Inflammatory macrophage (primary cell): ENCODE measurements at regions not wholly inside any gene's neighbourhood (a gene's known extent, or its start where the extent isn't known, plus 50 kb on each side); places are given as distances from the start of the nearest gene placed in this dataset.

Experiments used
- DNase-seq, 2 donors: peaks; one replicate each; pipeline ENCODE4 v3.0.0-alpha.2; 2020 to 2022

DNA sequence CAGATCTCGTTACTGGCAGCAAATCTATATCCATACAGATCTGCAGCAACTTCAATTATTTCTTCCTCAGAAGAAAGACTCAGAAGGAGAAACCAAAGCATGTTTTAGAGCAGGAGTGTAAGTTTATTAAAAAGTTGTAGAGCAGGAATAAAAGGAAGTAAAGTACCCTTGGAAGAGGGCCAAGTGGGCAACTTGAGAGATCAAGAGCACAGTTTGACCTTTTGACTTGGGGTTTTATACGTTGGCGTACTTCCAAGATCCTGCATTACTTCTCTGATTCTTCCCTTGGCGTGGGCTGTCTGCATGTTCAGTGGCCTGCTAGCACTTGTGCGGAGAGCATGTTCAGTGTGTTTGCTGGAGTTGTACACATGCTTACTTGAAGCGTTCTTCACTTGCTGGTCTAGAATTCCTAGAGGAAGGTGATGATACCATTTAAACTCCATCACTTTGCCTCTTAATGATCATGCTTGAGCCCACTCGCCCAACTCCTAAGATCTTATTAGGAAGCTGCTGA, 1114.7 kb upstream of the PABPC4L start:
- no peak for DNase-seq

DNA sequence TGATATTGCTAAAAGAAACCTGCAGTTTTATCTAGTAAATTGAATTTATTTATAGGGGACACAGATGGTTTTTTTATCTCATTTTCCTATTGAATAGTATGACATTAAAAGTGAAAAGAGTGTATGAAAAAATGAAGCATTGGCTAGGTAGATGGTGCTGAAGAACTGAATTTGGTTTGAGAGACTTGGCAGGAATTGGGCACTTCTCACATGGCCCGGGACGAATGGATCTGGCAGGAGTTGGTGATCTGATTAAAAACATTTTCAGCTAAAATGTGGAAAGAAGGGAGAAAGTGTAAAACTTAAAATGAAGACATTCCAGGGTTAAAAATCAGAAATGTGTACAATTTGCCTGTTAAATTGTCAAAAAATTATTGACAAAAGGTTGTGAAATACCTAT, 1088.5 kb upstream of the PABPC4L start:
- no peak for DNase-seq

DNA sequence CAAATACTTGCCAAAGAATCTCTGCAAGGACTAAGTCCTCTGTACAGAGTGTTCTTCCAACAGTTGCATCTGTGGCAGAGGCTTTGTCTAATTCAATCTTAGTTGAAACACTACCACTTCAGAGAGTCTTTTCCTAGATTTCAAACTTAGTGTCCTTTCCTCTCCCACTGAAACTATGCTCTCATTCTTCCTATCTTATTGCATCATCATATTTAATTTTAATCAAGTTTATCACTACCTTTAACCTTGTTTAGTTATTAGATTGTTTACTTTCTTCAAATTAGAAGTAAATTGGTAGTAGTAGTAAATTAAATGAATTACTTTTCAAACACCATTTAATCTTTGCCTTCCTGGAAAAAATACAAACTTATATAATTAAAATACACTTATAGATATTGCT, 1082.3 kb upstream of the PABPC4L start:
- DNase-seq = no peak

DNA sequence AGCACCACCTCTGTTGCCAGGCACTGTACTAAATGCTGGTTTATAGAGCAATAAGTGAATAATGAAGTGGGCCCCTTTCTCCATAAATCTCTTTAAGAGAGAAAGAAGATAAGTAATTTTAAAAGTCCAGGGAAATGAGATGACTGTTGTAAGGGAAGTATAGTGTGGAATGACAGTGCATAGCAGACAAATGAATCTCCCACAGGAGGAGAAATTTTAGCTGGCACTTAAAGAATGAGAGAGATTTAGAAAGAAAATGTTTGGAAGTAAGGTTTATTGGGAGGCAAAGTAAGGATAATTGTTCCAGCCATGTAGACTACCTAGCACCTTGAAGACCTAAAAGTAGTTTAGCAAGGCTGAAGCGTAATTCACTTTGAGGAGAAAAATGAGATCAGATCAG, 1081.1 kb upstream of the PABPC4L start:
- DNase-seq = no peak

DNA sequence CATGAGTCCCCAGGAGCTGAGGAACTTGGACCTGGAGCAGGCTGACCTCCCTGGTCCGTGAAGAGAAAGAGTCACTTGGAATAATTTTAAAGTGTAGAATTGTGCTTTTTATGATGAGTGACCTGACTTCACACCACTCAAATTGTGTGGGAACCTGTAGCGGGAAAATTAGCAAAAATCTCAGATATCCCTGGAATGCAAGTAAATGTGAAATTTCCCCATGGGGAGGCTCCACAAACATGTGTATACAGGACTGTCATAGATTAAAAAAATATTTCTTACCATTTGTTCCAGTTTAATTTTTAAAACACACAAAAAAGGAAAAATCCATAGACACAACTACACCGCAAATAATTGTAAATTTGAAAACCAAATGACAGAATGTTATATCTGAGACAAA, 1079.6 kb upstream of the PABPC4L start:
- DNase-seq = no peak

DNA sequence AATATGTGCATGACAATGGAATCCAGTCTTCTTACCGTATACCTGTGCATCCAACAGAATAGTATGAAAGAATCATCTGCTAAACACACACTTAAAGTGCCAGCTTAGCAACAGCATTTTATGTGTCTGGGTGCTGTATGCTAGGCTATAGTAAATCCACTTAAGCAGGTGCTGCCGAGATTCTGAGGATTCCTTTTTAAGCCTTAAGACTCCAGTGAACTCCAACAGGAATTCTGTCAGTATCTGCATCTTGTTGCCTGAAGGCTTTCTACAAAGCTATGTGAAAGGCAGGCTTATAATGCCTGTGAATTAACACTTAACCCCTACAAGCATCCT, 1076.4 kb upstream of the PABPC4L start:
- no peak for DNase-seq

DNA sequence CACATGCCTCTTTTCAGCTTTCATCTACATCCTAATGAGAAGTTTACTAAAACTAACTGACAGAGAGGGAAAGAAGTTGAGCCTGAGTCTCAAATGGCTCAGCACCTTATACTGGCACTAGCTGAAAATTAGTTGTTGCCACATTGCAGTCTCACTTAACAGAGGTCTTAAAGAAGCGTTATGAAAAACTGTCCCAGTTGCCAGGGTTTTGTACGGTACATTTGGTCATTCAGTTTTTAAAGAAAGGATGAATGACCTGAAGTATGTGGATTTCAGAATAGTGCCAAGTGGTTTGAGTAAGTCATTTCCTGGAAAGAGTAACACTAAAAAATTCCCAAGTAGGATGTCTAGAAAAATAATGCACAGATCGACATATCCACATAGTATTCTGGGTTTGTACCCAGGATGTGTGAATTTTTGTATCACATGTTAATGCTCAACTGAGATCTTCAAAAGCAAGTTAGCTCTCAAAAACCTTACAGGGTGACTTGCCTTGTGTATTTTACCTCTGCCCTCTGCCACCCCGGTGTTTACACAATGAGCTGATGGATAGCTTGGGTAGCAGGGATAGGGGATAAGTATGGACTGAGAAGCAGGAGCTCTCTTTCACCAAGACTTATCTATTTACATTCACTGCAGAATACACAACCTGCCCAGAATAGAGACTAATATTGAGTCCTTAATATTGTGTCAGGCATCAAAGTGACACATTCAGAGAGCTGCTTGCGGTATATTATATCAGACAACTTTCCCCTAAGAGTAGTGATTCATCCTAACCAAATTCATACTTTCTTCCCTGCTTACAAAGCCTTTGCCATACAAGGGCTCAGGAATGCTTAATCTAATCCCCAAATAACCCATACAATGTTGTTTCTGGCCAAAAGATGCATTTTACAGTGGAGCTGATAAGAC, 1075.7 kb upstream of the PABPC4L start:
- DNase-seq = no peak

DNA sequence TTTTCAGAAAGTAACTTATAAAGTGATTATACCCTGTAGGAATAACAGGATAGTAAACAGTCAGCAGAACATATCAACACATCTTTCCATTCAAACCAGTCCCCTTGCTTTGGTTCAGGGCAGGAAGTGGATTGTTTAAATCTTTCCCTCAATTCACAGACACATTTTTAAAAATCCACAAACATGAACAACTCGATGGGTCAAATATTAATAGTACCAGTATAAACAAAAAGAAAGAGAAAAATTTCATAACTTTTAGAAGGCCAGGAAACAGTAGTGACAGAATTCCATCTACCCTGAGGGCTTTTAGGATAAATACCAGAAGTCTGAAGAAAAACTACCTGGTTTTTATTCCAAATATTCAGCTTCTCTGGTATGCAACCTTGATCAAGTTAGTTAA, 1072.8 kb upstream of the PABPC4L start:
- DNase-seq = no peak

DNA sequence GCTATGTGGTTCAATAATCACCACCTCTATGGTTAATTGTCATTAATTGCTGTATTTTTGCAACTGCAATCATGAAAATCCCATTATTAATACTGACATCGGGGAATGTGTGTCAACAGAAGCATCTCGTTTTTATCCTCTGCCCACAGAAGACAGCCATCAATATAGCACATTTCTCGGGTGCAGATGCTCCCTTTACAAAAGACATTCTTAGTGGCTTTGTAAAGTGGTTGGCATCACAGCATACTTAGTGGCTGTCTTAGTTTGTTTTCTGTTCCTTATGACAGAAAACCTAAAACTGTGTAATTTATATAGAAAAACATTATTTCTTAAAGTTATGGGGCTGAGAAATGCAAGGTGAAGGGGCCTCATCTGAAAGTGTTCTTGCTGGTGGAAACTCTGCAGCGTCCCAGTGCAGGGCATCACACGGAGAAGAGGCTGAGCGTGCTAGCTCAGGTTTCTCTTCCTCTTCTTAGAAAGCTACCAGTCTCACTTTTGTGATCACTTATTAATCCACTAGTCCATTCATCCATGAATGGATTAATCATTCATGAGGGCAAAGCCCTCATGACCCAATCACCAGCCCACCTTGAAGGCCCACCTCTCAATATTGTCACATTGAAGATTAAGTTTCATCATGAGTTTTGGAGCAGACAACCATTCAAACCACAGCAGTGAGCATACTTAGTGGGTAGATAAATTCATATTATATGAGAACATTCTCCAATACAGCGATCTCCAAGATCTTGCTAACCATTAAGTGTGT, 1067.7 kb upstream of the PABPC4L start:
- no peak for DNase-seq

DNA sequence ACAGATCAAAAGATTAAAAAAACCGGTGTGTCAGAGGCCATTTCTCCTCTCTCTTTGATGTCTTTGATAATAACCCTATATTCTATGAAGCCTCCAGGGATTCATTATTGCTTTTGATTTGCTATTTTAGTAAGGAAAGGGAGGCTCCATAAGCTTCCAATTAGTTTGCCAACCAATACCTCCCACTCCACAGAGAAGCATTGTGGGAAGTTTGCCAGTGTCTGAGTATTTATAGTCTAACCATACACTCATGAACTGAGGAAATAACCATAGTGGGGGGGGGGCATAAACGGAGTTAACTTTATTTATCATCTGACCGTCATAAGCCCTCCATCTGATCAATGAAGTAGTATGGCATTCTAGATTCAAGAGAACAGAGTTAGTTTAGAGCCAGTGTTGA, 1066.8 kb upstream of the PABPC4L start:
- no peak for DNase-seq

DNA sequence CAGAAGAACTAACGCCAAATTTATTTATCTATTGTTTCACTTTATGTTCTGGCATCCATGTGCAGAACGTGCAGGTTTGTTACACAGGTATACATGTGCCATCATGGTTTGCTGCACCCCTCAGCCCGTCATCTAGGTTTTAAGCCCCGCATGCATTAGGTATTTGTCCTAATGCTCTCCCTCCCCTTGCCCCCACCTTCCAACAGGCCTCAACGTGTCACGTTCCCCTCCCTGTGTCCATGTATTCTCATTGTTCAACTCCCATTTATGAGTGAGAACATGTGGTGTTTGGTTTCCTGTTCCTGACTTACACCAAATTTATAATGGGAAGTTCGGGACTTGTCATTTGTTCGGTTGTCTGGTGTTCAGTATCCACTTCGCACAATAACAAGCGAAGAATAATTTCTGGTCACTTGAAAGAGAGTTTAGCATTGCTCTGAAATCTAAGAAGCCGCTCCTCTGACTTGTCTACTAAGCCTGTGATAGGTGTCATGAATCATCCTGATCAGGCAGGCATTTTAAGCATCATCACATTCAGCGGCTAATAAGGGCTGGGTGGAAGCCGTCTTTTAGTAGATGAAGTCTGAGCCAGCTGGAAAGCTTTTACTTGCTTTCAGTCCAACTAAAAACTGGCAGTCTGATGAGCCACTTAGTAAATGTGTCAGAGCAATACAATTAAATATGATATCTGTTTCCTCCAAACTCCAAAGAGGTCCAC, 1065.7 kb upstream of the PABPC4L start:
- DNase-seq = no peak

DNA sequence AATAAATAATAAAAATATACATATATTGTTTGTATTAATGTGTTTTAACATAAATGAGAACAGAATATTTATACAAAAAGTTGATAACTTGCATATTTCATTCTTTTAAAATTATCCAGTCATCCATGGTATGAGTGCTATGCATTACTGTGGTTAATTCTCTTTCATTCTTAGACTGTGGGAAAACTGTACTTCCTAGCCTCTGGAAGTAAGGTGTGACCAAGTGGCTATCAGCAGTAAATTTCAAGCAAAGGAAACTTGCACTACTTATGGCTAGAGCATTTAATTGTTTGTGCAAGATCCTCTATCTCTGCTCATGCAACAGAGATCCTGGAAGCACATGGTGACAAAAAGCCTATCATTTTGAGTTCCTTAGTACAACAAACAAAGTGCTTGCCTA, 1054.5 kb upstream of the PABPC4L start:
- no peak for DNase-seq

DNA sequence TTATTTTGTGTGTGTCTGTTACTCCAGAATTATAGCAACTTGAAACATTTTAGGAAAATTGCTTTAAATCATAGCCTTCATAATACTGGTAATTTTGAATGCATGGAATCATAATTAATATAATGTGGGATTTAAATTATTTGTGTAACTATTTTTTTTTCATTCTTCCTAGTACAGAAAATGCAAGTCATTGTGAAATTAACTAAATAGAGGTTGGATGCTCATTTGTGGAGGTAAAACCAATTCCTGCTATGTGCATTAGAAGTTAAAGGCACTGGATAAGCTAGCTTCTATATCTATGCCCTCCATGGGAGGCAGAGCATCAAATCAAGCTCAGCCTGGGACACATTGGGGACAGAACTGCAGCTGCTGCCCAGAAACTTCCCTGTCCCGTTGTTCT, 1048.5 kb upstream of the PABPC4L start:
- DNase-seq = no peak

DNA sequence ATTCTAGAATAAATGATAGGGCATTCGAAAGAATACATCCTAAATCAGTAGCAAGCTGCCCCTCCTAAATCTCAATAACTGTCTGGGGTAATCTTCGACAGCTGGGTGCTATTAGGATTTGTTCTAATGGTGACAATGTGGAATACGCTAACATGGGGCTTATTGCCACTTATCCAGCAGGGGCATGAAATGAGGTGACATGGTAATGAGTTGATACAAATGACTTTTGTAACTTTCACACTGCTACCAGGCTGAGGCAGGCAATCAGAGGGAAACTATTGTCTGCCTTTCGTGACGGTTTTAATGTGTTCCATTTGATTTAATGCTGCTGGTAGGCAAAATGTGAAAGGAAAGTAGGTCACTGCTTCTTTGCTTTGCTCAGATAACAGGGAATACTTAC, 1047.4 kb upstream of the PABPC4L start:
- no peak for DNase-seq

DNA sequence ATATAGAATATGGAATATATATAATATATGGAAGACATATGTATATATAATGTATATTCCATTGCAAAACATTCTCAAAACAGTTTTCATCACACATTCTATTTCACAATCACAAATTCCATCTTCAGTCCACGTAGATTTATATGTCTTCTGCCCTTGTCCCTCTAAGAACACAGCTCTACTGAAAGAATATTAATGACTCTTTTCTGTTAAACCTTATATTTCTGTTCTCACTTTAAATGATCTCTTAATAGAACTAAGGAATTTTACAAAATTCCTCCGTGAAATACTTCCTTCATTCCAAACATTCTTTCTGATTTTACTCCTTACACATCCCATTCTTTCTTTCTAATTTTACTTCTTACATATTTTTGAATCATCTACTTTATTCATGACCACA, 1043.1 kb upstream of the PABPC4L start:
- no peak for DNase-seq

DNA sequence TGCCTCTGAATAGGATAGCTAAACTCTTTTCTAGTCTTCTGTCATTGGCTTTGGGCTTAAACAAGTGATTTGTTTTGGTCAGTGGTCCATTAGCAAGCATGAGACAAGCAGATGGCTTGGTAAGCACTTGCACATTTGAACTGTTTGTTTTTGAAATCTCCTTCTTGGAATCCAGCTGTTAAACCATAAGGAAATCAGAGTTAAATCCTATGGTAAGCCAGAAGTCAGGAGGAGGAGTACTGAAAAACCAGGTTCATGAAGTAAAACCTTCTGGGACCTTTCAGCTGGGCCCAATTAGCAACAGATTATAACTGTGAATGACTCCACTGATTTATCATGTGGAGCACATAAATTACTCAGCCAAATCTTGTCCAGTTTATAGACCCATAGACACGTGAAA, 1042.5 kb upstream of the PABPC4L start:
- no peak for DNase-seq

DNA sequence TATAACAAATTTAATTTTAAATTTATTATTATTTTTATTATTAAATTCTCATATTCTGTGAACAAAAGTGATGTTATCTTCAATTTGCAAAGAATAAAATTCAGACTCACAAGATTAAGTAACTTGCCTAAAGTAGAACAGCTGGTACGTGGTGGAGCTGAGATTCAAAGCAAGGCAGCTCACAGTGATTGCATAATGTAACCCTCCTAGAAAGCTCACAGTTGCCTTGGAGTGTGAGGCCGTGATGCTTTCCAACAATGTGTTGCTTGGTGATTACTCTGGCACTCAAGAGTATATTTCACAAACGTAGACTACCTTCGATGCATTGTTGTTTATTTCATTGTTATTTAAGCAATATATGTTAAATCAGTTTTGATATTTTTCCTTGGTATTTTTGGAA, 1039.2 kb upstream of the PABPC4L start:
- DNase-seq = no peak

DNA sequence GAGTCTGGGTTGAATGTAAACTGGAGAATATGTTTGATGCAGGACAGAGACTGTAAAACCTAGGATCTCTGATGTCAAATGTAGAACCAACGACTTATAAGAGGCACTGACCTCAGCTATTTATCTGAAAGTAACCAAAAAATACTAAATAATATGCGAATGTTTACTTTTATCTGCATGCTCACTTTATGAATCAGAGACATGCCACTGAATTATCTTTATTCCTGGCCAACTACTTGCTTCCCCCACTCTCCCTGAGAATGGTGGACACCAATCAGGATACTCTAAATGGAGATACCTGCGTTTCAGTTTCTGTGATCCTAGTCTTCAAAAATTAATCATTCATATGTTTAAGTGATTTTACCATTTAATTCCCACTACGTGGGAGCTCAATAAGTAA, 1038.4 kb upstream of the PABPC4L start:
- DNase-seq = no peak

DNA sequence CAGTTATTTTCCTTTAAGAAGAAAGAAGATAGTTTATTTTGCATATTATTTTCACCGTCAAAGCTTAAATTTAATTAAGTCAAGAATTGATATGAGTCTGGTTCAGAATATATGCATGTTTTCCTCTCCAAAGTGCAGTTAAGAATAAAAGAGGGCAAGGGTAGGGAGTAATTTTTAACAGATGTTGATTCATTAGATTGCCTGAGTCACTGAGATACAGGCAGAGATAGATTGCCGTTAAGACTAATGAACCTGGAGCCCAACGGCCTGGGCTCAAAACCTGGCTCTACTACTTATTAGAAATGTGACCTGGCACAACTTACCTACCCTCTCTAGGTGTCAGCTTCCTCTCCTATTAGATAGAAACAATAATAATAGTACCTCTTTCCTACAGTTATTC, 1037.4 kb upstream of the PABPC4L start:
- no peak for DNase-seq

DNA sequence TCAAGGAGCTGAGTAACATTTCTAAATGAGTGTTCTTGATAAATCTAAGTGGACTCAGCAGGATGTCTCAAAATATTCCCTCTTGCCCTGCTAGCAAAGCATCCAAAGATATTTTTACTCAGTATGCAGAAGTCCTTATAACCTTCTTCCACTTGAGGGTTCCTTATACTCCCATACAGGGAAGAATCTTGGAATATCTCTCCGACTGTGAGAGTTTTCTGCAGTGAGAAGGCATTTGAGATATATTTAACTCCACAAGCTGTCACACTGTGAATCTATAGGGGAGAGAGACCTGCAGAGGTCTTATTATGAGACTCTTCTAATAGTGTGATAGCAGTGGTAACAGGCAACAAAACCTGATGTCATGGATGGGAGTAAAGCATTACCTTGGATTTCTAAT, 1034.5 kb upstream of the PABPC4L start:
- DNase-seq = no peak

DNA sequence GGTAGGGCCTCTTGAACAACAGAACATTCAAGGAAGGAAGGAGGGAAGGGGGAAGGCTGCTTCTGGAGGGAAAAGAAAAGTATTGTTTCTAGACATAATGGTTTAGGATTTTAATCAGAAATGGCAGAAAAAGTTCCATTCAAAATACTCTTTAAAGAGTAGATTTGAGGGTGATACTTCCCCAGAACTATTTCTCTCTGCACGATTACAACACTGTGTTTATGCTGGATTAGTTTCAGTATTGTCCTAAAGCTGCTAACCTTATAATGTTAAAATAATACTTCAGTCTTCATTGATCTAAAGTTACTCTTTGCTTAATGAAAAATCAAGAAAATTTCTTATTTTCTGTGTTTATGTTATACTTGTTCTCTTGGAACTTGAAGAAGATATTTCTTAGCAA, 1026.3 kb upstream of the PABPC4L start:
- DNase-seq = no peak

DNA sequence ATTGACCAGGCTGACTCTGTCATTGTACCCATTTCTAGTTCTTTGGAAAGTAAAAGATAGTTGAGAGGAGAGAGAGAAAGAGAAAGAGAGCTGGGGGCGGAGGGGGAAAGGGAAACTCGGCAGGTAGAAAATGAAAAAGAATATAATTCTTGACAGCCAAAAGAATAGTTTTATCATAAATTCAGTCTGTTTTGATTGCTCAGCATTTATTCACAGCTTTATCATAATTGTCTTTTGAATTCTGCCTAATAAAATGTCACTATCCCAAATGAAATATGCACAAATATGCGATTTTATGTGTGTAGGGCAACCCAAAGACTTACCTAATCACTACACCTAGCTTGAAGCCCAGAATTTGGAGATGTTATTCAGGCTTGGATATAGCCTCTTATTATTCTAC, 1024.0 kb upstream of the PABPC4L start:
- DNase-seq = no peak

DNA sequence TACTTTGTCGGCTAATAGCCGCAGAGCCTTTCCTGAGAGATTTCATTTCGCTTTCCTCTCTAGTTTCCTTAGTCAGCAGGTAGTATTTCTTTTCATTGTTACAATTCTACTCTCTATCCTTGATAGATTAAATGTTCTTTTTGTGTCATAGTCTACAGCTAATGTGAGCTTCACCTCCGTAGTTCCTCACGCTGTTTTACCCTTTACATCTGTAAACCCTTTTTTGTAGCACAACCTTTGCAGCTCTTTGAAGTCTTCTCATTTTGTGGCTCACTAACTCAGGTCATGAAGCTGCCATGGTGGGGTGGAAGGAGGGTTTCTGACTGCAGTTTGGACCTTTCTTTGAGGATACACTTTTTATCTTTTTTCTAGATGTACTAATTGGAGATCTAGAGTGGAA, 1008.8 kb upstream of the PABPC4L start:
- no peak for DNase-seq
